Adrenal gland (tissue), 5 donors: ENCODE measurements at regions not wholly inside any gene's neighbourhood (a gene's known extent, or its start where the extent isn't known, plus 50 kb on each side); places are given as distances from the start of the nearest gene placed in this dataset.

Experiments
- POLR2A ChIP-seq, 2 donors: fragments of 450-650 bp; IDR thresholded peaks; one replicate each; pipeline ENCODE4 v1.6.1; 2017; ENCODE audit warnings: antibody characterized with exemption in 2 of 2, mild to moderate bottlenecking in 2 of 2, moderate library complexity in 1 of 2
- TF ChIP-seq, protein P1 (sequence below), 6 experiments: fragments of 450-650 bp in 4 of 6; fragments of 200-600 bp in 2 of 6; sonication (generic) in 1 of 6; IDR thresholded peaks; 1 replicate in 5 of 6; 2 replicates in 1 of 6; pipeline versions ENCODE4 v1.5.1 to v1.8.0; 2016 to 2021; ENCODE audit warnings: antibody characterized with exemption in 6 of 6, mild to moderate bottlenecking in 2 of 6, moderate library complexity in 1 of 6
- donor health status: DM: no; HTN: no; CAD: no.

DNA sequence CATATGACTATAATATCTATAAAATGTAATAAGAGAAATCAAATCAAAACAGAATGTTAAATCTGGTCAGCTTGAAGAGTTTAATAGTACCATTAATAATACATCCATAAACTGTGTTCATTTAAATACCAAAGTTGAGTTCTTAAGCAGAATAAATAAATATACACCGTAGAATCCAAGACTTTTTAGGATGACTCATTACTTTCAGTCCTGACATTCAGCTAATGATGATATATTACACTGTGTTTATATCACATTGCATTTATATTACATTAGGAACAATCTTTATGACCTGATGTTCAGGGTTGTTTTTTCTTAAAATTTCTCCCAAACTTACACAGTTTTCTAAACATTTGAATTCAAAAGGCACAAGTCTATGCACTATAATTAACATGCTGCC lies 331.3 kb downstream of the SS18 start:
- TF ChIP-seq, protein P1, sequence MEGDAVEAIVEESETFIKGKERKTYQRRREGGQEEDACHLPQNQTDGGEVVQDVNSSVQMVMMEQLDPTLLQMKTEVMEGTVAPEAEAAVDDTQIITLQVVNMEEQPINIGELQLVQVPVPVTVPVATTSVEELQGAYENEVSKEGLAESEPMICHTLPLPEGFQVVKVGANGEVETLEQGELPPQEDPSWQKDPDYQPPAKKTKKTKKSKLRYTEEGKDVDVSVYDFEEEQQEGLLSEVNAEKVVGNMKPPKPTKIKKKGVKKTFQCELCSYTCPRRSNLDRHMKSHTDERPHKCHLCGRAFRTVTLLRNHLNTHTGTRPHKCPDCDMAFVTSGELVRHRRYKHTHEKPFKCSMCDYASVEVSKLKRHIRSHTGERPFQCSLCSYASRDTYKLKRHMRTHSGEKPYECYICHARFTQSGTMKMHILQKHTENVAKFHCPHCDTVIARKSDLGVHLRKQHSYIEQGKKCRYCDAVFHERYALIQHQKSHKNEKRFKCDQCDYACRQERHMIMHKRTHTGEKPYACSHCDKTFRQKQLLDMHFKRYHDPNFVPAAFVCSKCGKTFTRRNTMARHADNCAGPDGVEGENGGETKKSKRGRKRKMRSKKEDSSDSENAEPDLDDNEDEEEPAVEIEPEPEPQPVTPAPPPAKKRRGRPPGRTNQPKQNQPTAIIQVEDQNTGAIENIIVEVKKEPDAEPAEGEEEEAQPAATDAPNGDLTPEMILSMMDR (IDR thresholded peaks at IDR 0.05) = no peak
- no peak for TF ChIP-seq POLR2A (IDR thresholded peaks at IDR 0.05)
